ENCODE measurements at regions not wholly inside any gene's neighbourhood (a gene's known extent, or its start where the extent isn't known, plus 50 kb on each side); places are given as distances from the start of the nearest gene placed in this dataset.

- DNase-seq (ENCODE audit: insufficient read length, low spot score) = no peak
- TF ChIP-seq CTCF (IDR thresholded peaks at IDR 0.05; ENCODE audit: insufficient read depth, missing control alignments) = no peak
- FAIRE-seq = no peak
Observed at GRCh38 chr21:28789523-28789922, 203.2 kb downstream of the LTN1 start.

GRCh38 chr21:28788030-28788429 lies 204.6 kb downstream of the LTN1 start:
- no peak for TF ChIP-seq CTCF (IDR thresholded peaks at IDR 0.05; ENCODE audit: insufficient read depth, missing control alignments)
- no peak for FAIRE-seq
- no peak for DNase-seq (ENCODE audit: insufficient read length, low spot score)

DNA sequence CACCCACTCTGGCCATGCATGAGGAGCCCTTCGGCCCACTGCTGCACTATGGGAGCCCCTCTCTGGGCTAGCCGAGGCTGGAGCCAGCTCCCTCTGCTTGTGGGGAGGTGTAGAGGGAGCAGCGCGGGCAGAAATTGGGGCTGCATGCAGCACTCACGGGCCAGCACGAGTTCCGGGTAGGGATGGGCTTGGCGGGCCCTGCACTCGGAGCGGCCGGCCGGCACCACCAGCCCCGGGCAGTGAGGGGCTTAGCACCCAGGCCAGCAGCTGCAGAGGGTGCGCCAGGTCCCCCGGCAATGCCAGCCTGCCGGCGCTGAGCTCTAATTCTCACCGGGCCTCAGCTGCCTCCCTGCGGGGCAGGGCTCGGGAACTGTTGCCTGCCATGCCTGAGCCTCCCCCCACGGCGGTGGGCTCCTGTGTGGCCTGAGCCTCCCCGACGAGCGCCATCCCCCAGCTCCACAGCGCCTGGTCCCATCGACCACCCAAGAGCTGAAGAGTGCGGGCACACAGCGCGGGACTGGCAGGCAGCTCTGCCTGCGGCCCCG lies 209.0 kb downstream of the LTN1 start:
- FAIRE-seq = no peak
- no peak for TF ChIP-seq CTCF (IDR thresholded peaks at IDR 0.05; ENCODE audit: insufficient read depth, missing control alignments)
- DNase-seq (ENCODE audit: insufficient read length, low spot score) = no peak

GRCh38 chr21:28781602-28782276 lies 210.9 kb downstream of the LTN1 start:
- DNase-seq (ENCODE audit: insufficient read length, low spot score) (no peak), FAIRE-seq (no peak)
- no peak for TF ChIP-seq CTCF (IDR thresholded peaks at IDR 0.05; ENCODE audit: insufficient read depth, missing control alignments)

- FAIRE-seq (no peak), DNase-seq (ENCODE audit: insufficient read length, low spot score) (no peak)
- no peak for TF ChIP-seq CTCF (IDR thresholded peaks at IDR 0.05; ENCODE audit: insufficient read depth, missing control alignments)
Observed at GRCh38 chr21:28779914-28780313, 212.8 kb downstream of the LTN1 start.

DNA sequence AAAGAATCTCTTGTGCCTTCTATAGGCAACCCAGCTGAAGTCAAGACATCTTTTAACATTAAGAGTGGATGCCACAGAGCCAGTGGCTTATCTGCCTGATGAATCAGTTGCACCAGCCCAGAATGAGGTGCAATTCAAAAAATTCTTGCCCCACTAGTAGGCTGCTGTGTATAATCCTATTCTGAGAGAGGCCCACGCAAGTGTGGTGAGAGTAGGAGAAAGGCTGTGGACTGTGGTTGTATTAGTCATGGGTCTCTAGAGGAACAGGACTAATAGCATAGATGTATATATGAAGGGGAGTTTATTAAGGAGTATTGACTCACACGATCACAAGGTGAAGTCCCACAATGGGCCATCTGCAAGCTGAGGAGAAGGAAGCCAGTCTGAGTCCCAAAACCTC lies 216.4 kb downstream of the LTN1 start:
- FAIRE-seq = no peak
- DNase-seq (ENCODE audit: insufficient read length, low spot score) = no peak
- no peak for TF ChIP-seq CTCF (IDR thresholded peaks at IDR 0.05; ENCODE audit: insufficient read depth, missing control alignments)

DNA sequence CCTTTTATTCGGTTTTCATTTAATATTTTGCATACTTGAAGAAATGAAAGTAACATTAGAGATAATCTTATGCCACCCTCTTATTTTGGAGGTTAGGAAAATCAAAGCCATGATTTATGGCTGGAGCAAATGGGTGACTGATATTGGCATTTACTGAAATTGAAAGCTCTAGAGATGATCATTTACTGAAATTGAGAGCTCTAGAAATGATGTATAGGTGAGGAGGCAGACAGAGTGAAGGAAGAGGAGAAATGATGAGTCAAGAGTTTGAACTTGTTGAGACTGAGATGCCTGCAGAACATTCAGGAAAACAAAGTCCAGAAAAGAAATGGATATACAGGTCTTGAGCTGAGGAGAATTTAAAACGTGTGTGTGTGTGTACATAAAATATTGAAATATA lies 217.6 kb downstream of the LTN1 start:
- FAIRE-seq (no peak), DNase-seq (ENCODE audit: insufficient read length, low spot score) (no peak)
- no peak for TF ChIP-seq CTCF (IDR thresholded peaks at IDR 0.05; ENCODE audit: insufficient read depth, missing control alignments)

Data from D721Med (cell line).